MCF 10A (cell line): ENCODE measurements at regions not wholly inside any gene's neighbourhood (a gene's known extent, or its start where the extent isn't known, plus 50 kb on each side); places are given as distances from the start of the nearest gene placed in this dataset.

Experiments used
- BruUV-seq: library from RNA; stranded (reverse); fragments of 400-500 nt; replicated peaks from 2 replicates; lab custom pipeline; 2021; lab: Mats Ljungman, UMichigan
- CTCF ChIA-PET: fragments of 300-600 bp; sonication (Branson Sonifier 250); formaldehyde crosslinking; extraction: SDS; loops from one replicate; lab custom pipeline; 2021; ENCODE audit warnings: antibody characterized with exemption, inconsistent platforms; lab: Yijun Ruan, JAX
- POLR2A ChIA-PET: fragments of 300-600, 350-650 bp; sonication (Branson Sonifier 250); formaldehyde crosslinking; extraction: SDS; loops from one replicate; lab custom pipeline; 2020; ENCODE audit warnings: antibody characterized with exemption, inconsistent platforms; lab: Yijun Ruan, JAX
- DNase-seq: peaks from one replicate; pipeline ENCODE4 v3.0.0-alpha.2; 2018; ENCODE audit not compliant: unreplicated experiment
- H3K27ac Mint-ChIP-seq: one replicate; pipeline ENCODE4 v1.8.0; 2022; ENCODE audit warnings: mild to moderate bottlenecking, low read depth, mixed read lengths; ENCODE audit not compliant: unreplicated experiment
- H3K27me3 Mint-ChIP-seq: one replicate; pipeline ENCODE4 v1.8.0; 2022; ENCODE audit warnings: mixed read lengths; ENCODE audit not compliant: insufficient read depth, unreplicated experiment
- H3K36me3 Mint-ChIP-seq: one replicate; pipeline ENCODE4 v1.8.0; 2022; ENCODE audit warnings: mild to moderate bottlenecking, moderate library complexity, mixed read lengths; ENCODE audit not compliant: insufficient read depth, unreplicated experiment
- H3K4me1 Mint-ChIP-seq: one replicate; pipeline ENCODE4 v1.8.0; 2022; ENCODE audit warnings: mixed read lengths; ENCODE audit not compliant: insufficient read depth, unreplicated experiment
- H3K4me3 Mint-ChIP-seq: one replicate; pipeline ENCODE4 v1.8.0; 2022; ENCODE audit warnings: mild to moderate bottlenecking, moderate library complexity, mixed read lengths; ENCODE audit not compliant: unreplicated experiment
- H3K9me3 Mint-ChIP-seq: one replicate; pipeline ENCODE4 v1.8.0; 2022; ENCODE audit warnings: mixed read lengths; ENCODE audit not compliant: unreplicated experiment
- intact Hi-C: fragments of 100-400 bp; cut with micrococcal nuclease; formaldehyde crosslinking; loops from 2 replicates; pipeline ENCODE4 v1.14.1; 2022
- TF ChIP-seq, protein P1 (sequence below): fragments of 200-600 bp; IDR thresholded peaks from one replicate; pipeline ENCODE4 v1.8.0; 2022; ENCODE audit warnings: antibody characterized with exemption, mild to moderate bottlenecking; ENCODE audit not compliant: unreplicated experiment

DNA sequence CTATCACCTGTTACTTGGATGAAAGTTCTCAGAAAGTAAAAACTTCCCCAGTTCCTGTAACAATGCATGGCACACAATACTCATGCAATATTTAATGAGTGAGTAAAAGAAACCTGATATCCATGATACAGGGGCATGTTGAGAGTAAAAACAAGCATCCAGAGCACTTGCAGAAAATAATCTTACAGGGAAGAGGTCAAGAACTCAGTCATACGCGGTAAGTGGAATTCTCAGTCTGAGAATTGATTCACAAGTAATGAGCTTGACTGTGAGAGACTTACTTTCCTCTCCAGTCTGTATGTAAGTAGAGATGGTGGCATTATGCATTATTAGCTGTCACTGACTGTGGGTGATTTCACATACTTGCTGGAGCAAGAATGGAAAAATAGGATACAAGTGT is 976.9 kb downstream of the BRINP3 start:
- intact Hi-C loops = no loop called here
- ChIA-PET CTCF (interaction anchor here (0.7 kb wide), 1 partner anchor 14 kb away, joined by 3 read pairs; no protein-coding TSS in a partner anchor), POLR2A (no interaction called here)
- Mint-ChIP-seq H3K9me3 (peaks cover 14% of the 10 kb centered on the region), H3K36me3 (no peaks in the 10 kb centered on the region), H3K4me3 (no peak overlapping the region), H3K27ac (no peak overlapping the region), H3K27me3 (no peaks in the 10 kb centered on the region), H3K4me1 (no peaks in the 10 kb centered on the region)
- TF ChIP-seq, protein P1, sequence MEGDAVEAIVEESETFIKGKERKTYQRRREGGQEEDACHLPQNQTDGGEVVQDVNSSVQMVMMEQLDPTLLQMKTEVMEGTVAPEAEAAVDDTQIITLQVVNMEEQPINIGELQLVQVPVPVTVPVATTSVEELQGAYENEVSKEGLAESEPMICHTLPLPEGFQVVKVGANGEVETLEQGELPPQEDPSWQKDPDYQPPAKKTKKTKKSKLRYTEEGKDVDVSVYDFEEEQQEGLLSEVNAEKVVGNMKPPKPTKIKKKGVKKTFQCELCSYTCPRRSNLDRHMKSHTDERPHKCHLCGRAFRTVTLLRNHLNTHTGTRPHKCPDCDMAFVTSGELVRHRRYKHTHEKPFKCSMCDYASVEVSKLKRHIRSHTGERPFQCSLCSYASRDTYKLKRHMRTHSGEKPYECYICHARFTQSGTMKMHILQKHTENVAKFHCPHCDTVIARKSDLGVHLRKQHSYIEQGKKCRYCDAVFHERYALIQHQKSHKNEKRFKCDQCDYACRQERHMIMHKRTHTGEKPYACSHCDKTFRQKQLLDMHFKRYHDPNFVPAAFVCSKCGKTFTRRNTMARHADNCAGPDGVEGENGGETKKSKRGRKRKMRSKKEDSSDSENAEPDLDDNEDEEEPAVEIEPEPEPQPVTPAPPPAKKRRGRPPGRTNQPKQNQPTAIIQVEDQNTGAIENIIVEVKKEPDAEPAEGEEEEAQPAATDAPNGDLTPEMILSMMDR = no peak
- DNase-seq = no peak
- no TSS peak for BruUV-seq

DNA sequence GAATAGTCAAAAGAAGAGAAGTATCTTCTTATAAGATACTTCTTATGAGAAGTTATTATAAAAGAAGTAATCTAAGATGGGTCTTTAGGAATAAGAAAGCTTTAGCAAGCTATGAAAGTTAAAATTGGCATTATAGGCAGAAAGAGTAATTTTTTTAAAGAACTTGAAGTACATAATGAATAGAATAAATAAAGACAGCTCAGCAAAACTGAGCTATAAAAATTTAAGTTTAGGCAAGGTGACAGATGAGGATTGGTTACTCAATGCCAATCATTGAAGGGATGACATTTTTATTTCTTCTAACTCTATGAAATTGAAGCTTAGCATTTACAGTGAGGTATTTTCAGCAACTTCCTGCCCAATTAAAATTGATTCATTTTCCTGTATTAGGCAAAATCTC is 966.8 kb downstream of the BRINP3 start:
- TF ChIP-seq, protein P1 = no peak
- Mint-ChIP-seq H3K27ac (no peak overlapping the region), H3K36me3 (no peaks in the 10 kb centered on the region), H3K4me1 (no peaks in the 10 kb centered on the region), H3K27me3 (no peaks in the 10 kb centered on the region), H3K4me3 (no peak overlapping the region), H3K9me3 (peaks cover 15% of the 10 kb centered on the region)
- ChIA-PET POLR2A (no interaction called here), CTCF (no interaction called here)
- intact Hi-C loops = no loop called here
- no TSS peak for BruUV-seq
- no peak for DNase-seq

DNA sequence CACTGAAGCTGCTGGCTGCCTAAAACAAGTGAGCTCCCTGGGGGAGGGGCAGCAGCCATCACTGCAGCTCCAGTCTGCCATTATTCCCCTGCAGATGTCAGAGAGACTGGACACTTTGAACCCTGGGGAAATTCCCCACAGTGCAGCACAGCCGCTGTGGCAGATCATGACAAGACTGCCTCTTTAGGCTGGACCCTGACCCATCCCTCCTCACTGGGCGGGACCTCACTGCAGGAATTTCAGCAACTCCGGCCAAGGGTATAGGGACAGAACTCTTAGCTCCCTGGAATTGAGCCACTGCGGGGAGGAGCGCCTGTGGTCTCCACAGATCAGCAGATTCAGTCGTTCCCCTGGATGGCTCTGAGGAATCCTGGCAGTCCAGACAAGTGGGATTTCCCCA is 964.6 kb downstream of the BRINP3 start:
- Mint-ChIP-seq H3K27me3 (no peaks in the 10 kb centered on the region), H3K4me3 (no peak overlapping the region), H3K27ac (no peak overlapping the region), H3K36me3 (no peaks in the 10 kb centered on the region), H3K9me3 (peaks cover 15% of the 10 kb centered on the region), H3K4me1 (no peaks in the 10 kb centered on the region)
- POLR2A ChIA-PET = no interaction called here
- BruUV-seq = no TSS peak
- CTCF ChIA-PET = interaction anchor here (0.7 kb wide), 1 partner anchor 11 kb away, joined by 3 read pairs; no protein-coding TSS in a partner anchor
- no peak for DNase-seq
- intact Hi-C loops = no loop called here
- TF ChIP-seq, protein P1 = no peak

DNA sequence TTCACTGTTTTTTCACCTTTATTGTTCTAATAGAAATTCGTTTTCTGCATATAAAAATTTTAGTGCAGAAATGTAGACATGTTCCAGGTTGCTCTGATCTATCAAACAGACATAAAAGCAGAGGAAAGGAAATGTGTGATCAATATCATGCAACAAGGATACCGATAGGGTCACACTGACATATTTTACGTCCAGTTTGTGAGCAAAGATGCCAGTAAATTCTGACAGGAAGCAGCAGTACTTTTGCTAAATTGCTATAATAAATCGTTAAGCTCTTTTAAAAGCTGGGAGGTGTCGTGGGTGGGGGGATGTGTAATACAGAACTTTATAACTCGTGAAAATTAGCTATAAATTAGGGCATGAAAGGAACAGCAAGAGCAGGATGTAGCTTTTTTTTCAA is 955.2 kb downstream of the BRINP3 start:
- POLR2A ChIA-PET = interaction anchor here (0.7 kb wide), 1 partner anchor 851 kb away, joined by 3 read pairs; no protein-coding TSS in a partner anchor
- no peak overlapping the region for H3K4me3 Mint-ChIP-seq
- H3K27me3 Mint-ChIP-seq = no peaks in the 10 kb centered on the region
- intact Hi-C loops = no loop called here
- no peaks in the 10 kb centered on the region for H3K9me3 Mint-ChIP-seq
- no peak overlapping the region for H3K27ac Mint-ChIP-seq
- peaks cover 10% of the 10 kb centered on the region for H3K4me1 Mint-ChIP-seq
- H3K36me3 Mint-ChIP-seq = no peaks in the 10 kb centered on the region
- CTCF ChIA-PET = no interaction called here
- TF ChIP-seq, protein P1 = no peak
- DNase-seq = no peak
- no TSS peak for BruUV-seq
